VCaP (cell line): ENCODE measurements at regions not wholly inside any gene's neighbourhood (a gene's known extent, or its start where the extent isn't known, plus 50 kb on each side); places are given as distances from the start of the nearest gene placed in this dataset.

Experiments used
- H3K27ac ChIP-seq: fragments of 450-650 bp; 2 replicates; pipeline ENCODE4 v1.5.1; 2017
- TF ChIP-seq, protein P1 (sequence below): fragments of 450-650 bp; conservative IDR thresholded peaks from 2 replicates; pipeline ENCODE4 v1.5.1; 2017; ENCODE audit warnings: mild to moderate bottlenecking, moderate library complexity

DNA sequence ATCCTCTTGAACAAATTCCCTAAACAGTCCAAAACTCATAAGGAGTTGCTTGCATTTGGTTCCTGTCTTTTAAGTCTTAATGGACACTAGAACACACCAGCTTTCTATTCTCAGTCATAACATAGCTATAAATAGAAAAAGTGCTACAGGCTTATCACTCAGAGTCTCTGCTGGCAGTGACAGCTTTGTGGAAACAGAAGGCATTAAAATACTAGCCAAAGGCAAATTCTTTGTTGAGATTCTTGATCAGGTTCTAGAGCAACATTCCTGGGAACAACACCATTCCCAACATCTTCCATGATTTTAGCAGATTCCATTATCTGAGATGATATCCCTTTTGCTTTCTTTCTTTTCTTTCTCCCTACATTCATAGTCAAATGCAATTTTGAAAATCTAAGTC, 207.7 kb upstream of the PLEKHG7 start:
- H3K27ac ChIP-seq: no peak overlapping the region
- TF ChIP-seq, protein P1, sequence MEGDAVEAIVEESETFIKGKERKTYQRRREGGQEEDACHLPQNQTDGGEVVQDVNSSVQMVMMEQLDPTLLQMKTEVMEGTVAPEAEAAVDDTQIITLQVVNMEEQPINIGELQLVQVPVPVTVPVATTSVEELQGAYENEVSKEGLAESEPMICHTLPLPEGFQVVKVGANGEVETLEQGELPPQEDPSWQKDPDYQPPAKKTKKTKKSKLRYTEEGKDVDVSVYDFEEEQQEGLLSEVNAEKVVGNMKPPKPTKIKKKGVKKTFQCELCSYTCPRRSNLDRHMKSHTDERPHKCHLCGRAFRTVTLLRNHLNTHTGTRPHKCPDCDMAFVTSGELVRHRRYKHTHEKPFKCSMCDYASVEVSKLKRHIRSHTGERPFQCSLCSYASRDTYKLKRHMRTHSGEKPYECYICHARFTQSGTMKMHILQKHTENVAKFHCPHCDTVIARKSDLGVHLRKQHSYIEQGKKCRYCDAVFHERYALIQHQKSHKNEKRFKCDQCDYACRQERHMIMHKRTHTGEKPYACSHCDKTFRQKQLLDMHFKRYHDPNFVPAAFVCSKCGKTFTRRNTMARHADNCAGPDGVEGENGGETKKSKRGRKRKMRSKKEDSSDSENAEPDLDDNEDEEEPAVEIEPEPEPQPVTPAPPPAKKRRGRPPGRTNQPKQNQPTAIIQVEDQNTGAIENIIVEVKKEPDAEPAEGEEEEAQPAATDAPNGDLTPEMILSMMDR: no peak

DNA sequence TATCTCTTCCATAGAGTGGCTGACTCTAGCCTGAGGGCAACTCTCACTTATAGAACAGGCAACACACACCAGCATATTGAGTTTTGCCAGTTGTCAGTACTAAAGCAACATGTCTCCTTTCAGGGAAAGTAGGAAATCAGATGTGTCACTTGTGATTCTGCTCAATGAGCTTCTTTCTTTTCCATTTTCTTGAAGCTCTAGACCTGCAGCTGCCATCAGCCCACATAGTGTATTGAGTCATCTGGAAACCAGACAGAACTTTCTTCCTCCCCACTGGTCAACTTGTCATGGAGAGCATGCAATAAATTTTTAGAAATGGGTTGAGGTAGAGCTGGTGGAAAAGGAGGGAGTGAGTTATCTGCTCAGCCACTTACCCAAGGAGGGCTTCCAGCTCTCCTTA, 209.0 kb upstream of the PLEKHG7 start:
- H3K27ac ChIP-seq: no peak overlapping the region
- TF ChIP-seq, protein P1: no peak

DNA sequence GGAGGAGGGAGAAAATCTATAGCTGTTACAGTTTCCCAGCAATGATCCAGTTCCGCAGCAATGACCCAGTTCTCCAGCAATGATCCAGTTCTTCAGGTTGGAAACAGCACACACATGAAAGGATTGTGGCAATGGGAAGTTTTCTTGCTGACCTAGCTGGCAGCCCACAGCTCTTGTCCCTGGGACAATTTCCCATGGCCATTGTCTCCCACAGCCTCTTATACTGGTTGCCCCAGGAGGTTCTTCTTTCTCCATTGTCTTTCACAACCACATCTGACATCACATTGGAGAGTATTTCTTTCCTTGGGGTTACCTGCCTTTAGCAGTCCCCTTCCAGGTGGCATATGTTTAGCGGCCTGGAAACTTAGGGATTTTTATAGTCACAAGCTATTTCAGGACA, 209.8 kb upstream of the PLEKHG7 start:
- TF ChIP-seq, protein P1: no peak
- H3K27ac ChIP-seq: no peak overlapping the region

DNA sequence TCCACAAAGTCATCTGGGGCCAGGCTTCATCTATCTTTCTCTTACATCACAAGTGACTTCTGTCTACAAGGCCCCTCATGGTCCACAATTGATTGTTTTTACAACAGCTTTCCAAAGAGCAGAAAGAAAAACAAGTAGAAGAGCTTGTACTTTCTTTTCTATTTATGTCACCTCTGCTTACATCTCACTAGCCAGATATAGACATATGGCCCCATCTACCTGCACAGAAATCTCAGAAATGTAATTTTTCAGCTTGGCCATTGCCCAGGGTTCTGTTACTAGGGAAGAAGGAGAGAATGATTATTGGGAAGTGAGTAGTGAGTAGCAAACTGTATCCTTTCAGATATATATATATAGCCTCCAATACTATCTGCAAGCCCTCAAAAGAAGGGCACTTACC, 210.5 kb upstream of the PLEKHG7 start:
- H3K27ac ChIP-seq: no peak overlapping the region
- TF ChIP-seq, protein P1: no peak

DNA sequence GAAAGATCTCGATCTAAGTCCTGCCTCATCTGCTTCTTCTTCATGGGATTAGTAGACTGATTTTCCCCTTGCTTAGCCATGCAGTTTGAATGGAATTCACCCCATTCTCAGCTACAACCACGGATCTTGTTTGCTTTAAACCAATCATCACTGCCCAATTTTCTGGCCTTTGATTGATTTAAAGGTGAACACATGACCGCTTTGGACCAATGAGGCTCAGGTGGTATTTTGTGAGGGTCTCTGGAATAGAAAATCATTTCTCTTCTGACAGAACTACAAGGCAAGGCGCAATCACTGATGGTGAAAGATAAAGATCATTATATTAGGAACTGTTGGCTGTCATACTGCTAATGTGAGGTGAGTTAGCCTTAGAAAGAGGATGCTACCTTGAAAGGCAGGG, 213.0 kb upstream of the PLEKHG7 start:
- TF ChIP-seq, protein P1: no peak
- no peak overlapping the region for H3K27ac ChIP-seq

DNA sequence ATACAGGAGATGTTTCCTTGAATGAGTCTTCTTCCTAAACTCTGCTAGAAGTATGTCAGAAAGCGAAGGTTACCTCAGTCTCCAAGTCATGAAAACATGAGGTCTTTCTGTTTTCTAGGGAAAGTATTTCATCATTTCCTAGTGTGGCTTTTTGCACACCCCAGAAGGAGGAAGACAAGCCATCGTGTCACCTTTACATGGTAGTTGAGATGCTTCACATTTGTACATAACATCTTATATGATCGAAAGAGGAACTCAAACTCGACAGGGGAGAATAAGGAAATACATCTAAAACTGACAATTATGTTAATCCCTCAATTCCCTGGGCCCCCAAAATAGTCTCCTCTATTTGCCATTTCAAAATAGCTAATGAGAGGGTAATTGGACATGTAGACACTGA, 214.1 kb upstream of the PLEKHG7 start:
- no peak overlapping the region for H3K27ac ChIP-seq

DNA sequence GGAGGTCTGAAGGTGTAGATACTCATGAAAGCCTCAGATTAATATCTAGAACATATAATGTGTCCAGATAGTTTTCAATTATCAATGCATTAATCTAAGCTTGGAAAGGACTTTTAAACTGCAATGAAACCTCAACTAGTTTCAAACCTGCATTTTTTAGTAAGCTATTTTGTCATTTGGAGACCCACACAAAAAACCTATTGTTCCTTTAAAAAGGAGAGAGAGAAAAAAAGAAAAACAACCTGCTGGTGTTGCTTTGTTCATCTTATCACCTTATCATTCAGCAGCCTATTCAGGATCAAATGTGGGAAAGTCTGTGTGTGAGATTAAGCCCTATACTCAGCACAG, 215.7 kb upstream of the PLEKHG7 start:
- H3K27ac ChIP-seq: no peak overlapping the region
- TF ChIP-seq, protein P1: no peak

More for the DNA sequence above, 214.1 kb upstream of the PLEKHG7 start:
- TF ChIP-seq, protein P1: no peak
